ENCODE measurements at regions not wholly inside any gene's neighbourhood (a gene's known extent, or its start where the extent isn't known, plus 50 kb on each side); places are given as distances from the start of the nearest gene placed in this dataset.

GRCh38 chr21:38989745-38990423, 184.2 kb downstream of the ETS2 start (continued):
- TF ChIP-seq ZNF449 (tag by site-specific recombination; IDR thresholded peaks at IDR 0.05) (peak; percentile 68), ZSCAN16 (tag by site-specific recombination; IDR thresholded peaks at IDR 0.05) (0 out of 2 replicates have a peak, but pooled peaks have one; percentile 53), ZNF768 (tag by site-specific recombination; IDR thresholded peaks at IDR 0.05) (no peak), ZNF146 (tag by site-specific recombination; IDR thresholded peaks at IDR 0.05) (no peak), PATZ1 (tag by site-specific recombination; IDR thresholded peaks at IDR 0.05) (peak; percentile 77), ZNF623 (tag by site-specific recombination; IDR thresholded peaks at IDR 0.05) (no peak), KLF7 (tag by site-specific recombination; IDR thresholded peaks at IDR 0.05; ENCODE audit: borderline replicate concordance) (peak; percentile 67; the same call in 1 of the 2 replicates), ZNF155 (tag by site-specific recombination; IDR thresholded peaks at IDR 0.05) (no peak), ZNF514 (tag by site-specific recombination; IDR thresholded peaks at IDR 0.05) (no peak), ZNF302 (tag by site-specific recombination; IDR thresholded peaks at IDR 0.05; ENCODE audit: low read depth) (no peak), HOXA7 (CRISPR knock-in tag; IDR thresholded peaks at IDR 0.05; ENCODE audit: borderline replicate concordance) (no peak), ZNF513 (tag by site-specific recombination; IDR thresholded peaks at IDR 0.05) (no peak), SETDB1 (IDR thresholded peaks at IDR 0.05; ENCODE audit: insufficient read length, low read length) (no peak), TCF7L2 (IDR thresholded peaks at IDR 0.05; ENCODE audit: borderline replicate concordance, low read depth, low read length) (no peak; the same call in 1 of the 2 replicates), ZBTB8A (tag by site-specific recombination; IDR thresholded peaks at IDR 0.05) (peak; percentile 89), ZNF221 (tag by site-specific recombination; IDR thresholded peaks at IDR 0.05; ENCODE audit: borderline replicate concordance) (no peak), KLF9 (tag by site-specific recombination; IDR thresholded peaks at IDR 0.05; ENCODE audit: low read depth) (peak; percentile 44; the same call in 1 of the 2 replicates), ZNF148 (tag by site-specific recombination; IDR thresholded peaks at IDR 0.05; ENCODE audit: borderline replicate concordance) (no peak), KLF10 (tag by site-specific recombination; IDR thresholded peaks at IDR 0.05) (peak; percentile 83), ZNF621 (tag by site-specific recombination; IDR thresholded peaks at IDR 0.05) (no peak), INSM2 (tag by site-specific recombination; IDR thresholded peaks at IDR 0.05) (peak; percentile 56; the same call in 1 of the 2 replicates), ZNF2 (tag by site-specific recombination; IDR thresholded peaks at IDR 0.05) (no peak), GLI4 (tag by site-specific recombination; IDR thresholded peaks at IDR 0.05) (no peak), HOXC10 (CRISPR knock-in tag; IDR thresholded peaks at IDR 0.05) (no peak), ZNF600 (tag by site-specific recombination; IDR thresholded peaks at IDR 0.05) (peak; percentile 93), ZNF341 (tag by site-specific recombination; IDR thresholded peaks at IDR 0.05; ENCODE audit: low read depth) (peak; percentile 61), ZNF280D (tag by site-specific recombination; IDR thresholded peaks at IDR 0.05) (no peak), ZNF426 (tag by site-specific recombination; IDR thresholded peaks at IDR 0.05) (no peak)
